ENCODE measurements at regions not wholly inside any gene's neighbourhood (a gene's known extent, or its start where the extent isn't known, plus 50 kb on each side); places are given as distances from the start of the nearest gene placed in this dataset.

- DNase-seq (ENCODE audit: low spot score), result no peak
Measured at GRCh38 chr1:218025454-218025853, 259.6 kb upstream of the RRP15 start.

DNA sequence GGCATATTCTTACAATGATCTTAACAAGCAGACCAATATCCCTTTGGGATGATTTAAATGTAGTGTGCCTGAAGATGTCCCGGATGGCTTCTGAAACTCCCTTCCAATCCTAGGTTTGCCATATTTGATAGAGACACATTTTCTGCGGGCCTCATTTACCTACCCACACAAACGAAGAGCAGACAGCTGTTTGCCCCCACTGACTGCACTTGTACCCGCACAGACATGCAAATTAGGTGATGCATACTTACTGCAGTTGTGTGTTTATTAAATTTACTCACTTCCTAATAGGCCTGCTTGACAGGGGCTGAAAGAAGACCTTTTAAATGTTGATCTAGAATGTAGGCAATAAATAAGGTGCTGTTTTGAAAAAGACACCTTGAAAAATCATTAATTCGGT, 257.9 kb upstream of the RRP15 start:
- DNase-seq (ENCODE audit: low spot score), result no peak

DNA sequence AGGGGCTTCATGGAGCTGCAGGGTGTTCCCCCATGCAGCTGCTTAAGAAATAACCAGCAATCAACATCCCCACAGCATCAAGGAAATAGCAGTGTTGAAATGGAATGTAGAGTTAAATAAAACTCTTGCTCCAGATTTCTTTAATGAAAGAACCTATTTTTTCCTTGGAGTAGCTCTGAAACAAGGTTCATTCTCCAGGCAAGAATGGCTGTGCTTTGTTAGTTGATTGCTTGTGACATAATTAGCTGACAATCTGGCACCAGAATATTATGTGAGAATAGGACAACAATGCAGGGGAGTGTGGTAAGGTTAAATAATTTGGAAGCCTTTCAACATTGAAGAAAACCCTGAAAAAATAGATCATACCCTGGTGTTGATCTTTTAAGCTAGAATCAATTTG, 254.2 kb upstream of the RRP15 start:
- no peak for DNase-seq (ENCODE audit: low spot score)

- no peak for DNase-seq (ENCODE audit: low spot score)
Measured at GRCh38 chr1:218031901-218032300, 253.2 kb upstream of the RRP15 start.

- DNase-seq (ENCODE audit: low spot score), result no peak
Measured at GRCh38 chr1:218034468-218034867, 250.6 kb upstream of the RRP15 start.

DNA sequence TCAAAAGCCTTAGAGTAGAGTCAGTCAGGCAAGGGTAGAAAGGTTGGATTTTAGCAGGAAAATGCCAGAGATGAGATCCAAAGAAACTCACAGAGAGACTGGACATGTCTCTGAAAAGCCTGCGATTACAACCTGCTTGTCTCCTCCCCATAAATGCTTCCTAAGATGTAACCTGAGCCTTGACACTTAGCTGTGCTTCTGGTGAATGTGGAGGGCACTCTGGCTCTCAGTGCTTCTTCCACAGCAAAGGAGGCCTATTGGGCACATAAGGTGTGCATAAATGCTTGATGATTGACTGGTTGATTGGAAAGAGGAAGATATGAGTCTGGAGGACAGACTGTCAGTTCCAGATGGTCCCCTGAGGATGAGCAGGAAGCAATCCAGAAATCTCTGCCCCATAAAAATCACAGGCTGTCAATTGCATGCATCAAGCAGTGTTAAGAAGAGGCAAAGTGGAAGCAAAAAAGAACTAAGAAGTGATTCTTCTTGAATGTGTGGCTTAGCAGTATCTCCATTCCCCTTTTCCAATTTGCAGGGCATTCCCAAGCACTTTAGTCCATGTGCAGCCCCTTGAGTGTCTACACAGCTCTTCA, 236.2 kb upstream of the RRP15 start:
- no peak for DNase-seq (ENCODE audit: low spot score)

DNA sequence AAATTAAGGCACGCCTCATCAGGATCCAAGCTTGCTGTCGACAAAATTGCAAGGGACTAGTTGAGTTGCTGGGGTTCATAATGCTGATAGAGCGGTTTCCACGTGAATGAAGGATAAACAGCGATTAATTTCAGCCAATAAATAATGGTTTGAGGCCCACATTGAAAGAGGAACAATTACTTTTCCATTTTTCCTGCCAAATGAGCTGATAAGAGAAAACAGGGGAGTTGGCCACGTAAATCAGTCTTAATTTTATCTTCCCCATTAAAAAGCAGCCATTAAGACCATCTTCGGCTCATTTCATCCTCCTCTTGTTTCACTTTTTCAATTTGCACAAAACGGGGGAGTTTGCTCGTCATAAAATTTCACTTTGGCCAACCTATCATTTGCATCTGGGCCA, 235.5 kb upstream of the RRP15 start:
- no peak for DNase-seq (ENCODE audit: low spot score)

- no peak for DNase-seq (ENCODE audit: low spot score)
Measured at GRCh38 chr1:218058730-218059129, 226.4 kb upstream of the RRP15 start.

DNA sequence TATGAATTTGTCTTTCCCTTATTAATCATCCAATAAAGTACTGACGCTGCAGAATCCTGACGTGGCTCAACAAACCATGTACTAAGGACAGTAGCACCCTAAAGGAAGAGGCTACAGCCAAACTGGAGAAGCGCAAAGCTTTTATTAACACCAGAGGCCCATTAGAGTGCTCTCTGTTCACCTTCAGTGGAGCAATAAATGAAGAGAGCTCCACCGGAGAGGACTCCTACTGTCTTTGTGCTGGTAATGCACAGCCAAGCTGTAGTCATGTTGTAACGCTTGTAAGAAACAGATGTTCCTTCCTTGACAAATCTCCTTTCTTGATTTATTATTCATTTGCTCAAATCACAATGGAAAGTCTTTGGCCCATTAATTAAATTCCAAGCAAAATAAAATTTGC, 220.7 kb upstream of the RRP15 start:
- no peak for DNase-seq (ENCODE audit: low spot score)

DNA sequence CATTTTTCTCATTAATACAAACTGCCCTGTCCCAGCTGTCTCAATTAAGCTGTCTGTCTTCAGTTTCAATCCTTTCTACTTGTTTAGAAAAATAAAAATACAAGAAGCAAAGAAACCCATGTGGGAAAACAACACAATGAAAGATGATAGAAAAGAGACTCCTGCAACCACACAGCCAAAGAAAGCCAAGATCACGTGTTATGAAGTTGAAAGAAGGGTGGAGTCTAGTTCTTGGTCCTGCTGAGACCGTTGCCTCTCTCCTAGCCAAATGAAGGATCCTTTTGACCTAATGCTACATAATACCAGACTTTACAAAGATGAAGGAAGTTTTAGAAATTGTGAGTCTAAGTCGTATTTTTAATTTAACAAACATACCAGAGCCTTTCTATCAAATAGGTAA, 218.8 kb upstream of the RRP15 start:
- DNase-seq (ENCODE audit: low spot score), result no peak

DNA sequence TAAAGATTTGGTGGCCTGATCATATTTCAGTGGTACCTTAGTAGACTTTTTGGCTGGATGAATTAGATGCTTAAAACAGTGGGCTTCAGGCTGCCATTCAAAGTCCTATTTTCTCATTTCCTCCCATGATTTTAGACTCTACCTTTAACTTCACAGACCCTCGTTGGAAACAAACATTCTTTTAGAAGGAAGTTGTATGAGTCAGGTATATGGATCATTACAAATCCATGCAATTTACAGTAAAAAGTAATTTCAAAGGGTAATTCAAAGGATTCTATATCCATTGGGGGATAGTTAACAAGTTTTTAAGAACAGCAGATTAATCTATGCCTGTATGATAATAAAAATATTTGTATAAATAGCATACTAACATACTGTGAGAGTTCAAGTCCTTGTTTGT, 216.9 kb upstream of the RRP15 start:
- DNase-seq (ENCODE audit: low spot score), result no peak

- no peak for DNase-seq (ENCODE audit: low spot score)
Measured at GRCh38 chr1:218069180-218069579, 215.9 kb upstream of the RRP15 start.

DNA sequence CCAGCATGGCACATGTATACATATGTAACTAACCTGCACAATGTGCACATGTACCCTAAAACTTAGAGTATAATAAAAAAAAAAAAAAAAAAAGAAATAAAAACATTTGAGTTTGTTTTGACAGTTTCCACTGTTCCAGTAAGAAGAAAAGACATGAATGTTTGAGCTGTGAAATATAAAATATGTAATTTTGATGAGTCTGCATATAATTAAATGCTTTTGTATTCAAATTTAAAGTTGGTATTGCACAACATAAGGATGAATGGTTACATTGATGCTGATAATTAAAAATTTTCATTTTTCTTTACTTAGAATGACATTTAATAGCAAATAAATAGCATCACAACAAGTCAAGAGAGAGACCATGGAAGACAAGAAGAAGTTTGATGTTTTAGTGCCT, 212.0 kb upstream of the RRP15 start:
- no peak for DNase-seq (ENCODE audit: low spot score)

- DNase-seq (ENCODE audit: low spot score), result no peak
Measured at GRCh38 chr1:218078916-218079315, 206.2 kb upstream of the RRP15 start.

DNA sequence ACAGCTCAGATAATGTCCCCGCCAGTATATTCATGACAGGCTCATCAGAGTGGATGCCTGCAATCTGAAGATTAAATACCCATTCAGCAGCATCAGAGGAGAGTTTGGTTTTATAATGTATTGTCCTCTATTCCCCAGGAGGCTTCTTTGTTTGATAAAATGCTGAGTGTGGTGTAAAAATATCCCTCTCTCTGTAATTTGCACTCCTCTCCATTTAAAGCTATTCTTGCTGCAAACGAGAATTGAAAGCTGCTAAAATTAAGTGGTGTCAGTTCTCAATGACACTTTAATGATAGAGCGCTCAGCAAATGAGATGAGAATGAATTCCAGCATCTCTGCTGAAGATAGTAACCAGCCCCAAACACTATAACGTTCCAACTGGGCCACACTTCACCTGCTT, 205.7 kb upstream of the RRP15 start:
- DNase-seq (ENCODE audit: low spot score), result no peak

DNA sequence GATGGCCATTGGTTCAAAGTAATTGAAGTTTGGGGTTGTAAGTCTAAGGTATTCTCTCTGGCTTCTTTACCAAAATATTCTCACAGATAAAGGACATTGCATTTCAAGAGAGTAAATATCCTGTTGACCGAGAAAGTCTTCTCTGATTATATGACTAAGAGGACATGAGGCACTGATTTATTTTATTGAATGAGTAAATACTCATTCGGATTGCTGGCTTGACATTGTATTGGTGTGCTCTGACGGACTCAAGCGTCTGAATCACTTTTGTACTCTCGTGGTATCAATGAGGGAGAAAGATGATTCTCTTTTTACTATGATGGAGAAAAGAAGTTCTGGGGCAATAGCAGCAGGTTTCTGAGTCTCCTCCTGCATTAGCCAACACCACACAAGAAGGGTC, 205.3 kb upstream of the RRP15 start:
- DNase-seq (ENCODE audit: low spot score), result no peak

- no peak for DNase-seq (ENCODE audit: low spot score)
Measured at GRCh38 chr1:218080863-218081262, 204.2 kb upstream of the RRP15 start.

GRCh38 chr1:218081358-218081757, 203.7 kb upstream of the RRP15 start:
- no peak for DNase-seq (ENCODE audit: low spot score)

DNA sequence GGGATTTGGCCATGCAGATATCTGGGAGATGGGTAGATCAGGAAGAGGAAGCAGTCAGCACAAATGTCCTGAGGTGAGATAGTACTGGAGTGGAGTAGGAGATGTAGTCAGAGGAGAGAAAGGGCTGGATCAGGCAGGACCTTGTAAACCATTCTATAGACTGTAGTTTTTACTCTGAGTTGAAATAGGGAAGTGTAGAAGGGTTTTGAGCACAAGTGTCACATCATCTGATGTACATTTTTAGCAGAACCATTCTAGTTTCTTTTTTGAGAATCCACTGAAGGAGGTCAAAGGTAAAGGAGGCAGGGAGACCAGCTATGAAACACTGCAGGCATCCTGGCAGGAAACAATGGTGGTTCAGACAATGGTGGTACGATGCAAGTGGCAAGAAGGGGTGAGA, 194.6 kb upstream of the RRP15 start:
- DNase-seq (ENCODE audit: low spot score), result no peak

GRCh38 chr1:218101409-218101808, 183.7 kb upstream of the RRP15 start:
- no peak for DNase-seq (ENCODE audit: low spot score)

DNA sequence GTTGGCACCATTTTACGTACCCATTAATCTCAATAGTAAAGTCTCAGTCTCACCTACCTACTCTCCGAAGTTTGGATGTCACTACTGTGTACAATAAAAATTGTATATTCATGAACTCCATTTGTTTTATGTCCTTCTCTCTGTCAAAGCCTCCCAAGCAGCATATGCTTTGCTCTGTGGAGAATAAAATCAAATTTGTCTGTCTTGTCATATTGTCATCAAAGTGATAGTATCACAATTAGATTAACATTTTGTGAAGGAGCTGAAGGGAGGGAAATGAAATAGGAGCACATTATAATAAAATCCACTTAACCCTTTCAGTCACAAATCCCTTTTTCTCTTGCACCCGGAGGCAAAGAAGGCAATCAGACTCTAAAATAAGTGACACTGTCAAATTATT, 177.1 kb upstream of the RRP15 start:
- no peak for DNase-seq (ENCODE audit: low spot score)

- no peak for DNase-seq (ENCODE audit: low spot score)
Measured at GRCh38 chr1:218112862-218113261, 172.2 kb upstream of the RRP15 start.

- no peak for DNase-seq (ENCODE audit: low spot score)
Measured at GRCh38 chr1:218123968-218124367, 161.1 kb upstream of the RRP15 start.

GRCh38 chr1:218135371-218135770, 149.7 kb upstream of the RRP15 start:
- DNase-seq (ENCODE audit: low spot score), result no peak

- no peak for DNase-seq (ENCODE audit: low spot score)
Measured at GRCh38 chr1:218139761-218140160, 145.3 kb upstream of the RRP15 start.
